Adrenal gland (tissue), 5 donors: ENCODE measurements at regions not wholly inside any gene's neighbourhood (a gene's known extent, or its start where the extent isn't known, plus 50 kb on each side); places are given as distances from the start of the nearest gene placed in this dataset.

Experiments used
- POLR2A ChIP-seq, 2 donors: fragments of 450-650 bp; IDR thresholded peaks; one replicate each; pipeline ENCODE4 v1.6.1; 2017; ENCODE audit warnings: antibody characterized with exemption in 2 of 2, mild to moderate bottlenecking in 2 of 2, moderate library complexity in 1 of 2
- TF ChIP-seq, protein P1 (sequence below), 6 experiments: fragments of 450-650 bp in 4 of 6; fragments of 200-600 bp in 2 of 6; sonication (generic) in 1 of 6; IDR thresholded peaks; 1 replicate in 5 of 6; 2 replicates in 1 of 6; pipeline versions ENCODE4 v1.5.1 to v1.8.0; 2016 to 2021; ENCODE audit warnings: antibody characterized with exemption in 6 of 6, mild to moderate bottlenecking in 2 of 6, moderate library complexity in 1 of 6
- donor health status: DM: no; HTN: no; CAD: no.

DNA sequence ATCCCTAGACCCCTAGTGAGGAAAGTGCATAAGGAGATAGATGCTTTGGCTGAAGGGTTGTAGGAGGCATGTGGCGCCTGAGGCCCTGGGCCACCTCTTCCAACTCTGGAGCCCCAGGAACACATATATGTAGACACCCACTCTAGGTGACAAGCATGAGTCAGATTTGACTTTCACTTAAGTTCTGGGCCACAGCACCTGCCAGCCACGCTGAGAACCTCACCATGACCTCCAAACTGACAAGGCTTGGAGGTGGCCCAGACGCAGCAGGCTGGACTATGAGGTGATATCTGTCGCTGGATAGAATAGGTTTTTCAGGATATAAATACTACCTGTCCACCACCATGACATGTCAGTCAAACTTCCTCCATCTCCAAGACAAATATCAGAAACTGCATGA is 894.0 kb upstream of the ZNF722 start:
- TF ChIP-seq, protein P1, sequence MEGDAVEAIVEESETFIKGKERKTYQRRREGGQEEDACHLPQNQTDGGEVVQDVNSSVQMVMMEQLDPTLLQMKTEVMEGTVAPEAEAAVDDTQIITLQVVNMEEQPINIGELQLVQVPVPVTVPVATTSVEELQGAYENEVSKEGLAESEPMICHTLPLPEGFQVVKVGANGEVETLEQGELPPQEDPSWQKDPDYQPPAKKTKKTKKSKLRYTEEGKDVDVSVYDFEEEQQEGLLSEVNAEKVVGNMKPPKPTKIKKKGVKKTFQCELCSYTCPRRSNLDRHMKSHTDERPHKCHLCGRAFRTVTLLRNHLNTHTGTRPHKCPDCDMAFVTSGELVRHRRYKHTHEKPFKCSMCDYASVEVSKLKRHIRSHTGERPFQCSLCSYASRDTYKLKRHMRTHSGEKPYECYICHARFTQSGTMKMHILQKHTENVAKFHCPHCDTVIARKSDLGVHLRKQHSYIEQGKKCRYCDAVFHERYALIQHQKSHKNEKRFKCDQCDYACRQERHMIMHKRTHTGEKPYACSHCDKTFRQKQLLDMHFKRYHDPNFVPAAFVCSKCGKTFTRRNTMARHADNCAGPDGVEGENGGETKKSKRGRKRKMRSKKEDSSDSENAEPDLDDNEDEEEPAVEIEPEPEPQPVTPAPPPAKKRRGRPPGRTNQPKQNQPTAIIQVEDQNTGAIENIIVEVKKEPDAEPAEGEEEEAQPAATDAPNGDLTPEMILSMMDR (IDR thresholded peaks at IDR 0.05): no peak
- TF ChIP-seq POLR2A (IDR thresholded peaks at IDR 0.05): no peak
